ENCODE measurements at regions not wholly inside any gene's neighbourhood (a gene's known extent, or its start where the extent isn't known, plus 50 kb on each side); places are given as distances from the start of the nearest gene placed in this dataset.
"Not testable (repeated sequence)": the region's sequence is repeated elsewhere in the genome, so short reads cannot be mapped to it uniquely, and the experiment has no call there.

DNA sequence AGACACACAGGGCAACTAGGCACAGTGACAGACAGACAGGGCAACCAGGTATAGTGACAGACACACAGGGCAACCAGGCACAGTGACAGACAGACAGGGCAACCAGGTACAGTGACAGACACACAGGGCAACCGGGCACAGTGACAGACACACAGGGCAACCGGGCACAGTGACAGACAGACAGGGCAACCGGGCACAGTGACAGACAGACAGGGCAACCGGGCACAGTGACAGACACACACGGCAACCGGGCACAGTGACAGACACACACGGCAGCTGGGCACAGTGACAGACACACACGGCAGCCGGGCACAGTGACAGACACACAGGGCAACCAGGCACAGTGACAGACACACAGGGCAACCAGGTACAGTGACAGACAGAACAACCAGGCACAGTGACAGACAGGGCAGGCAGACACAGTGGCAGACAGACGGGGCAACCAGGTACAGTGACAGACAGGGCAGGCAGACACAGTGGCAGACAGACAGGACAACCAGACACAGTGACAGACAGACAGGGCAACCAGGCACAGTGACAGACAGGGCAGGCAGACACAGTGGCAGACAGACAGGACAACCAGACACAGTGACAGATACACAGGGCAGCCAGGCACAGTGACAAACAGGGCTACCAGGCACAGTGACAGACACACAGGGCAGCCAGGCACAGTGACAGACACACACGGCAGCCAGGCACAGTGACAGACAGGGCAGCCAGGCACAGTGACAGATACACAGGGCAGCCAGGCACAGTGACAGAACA lies 64.7 kb upstream of the RAB6C start:
- H3K4me3 ChIP-seq (ENCODE audit: low read length), result no peak overlapping the region
- no peaks in the 10 kb centered on the region for H3K4me1 ChIP-seq (ENCODE audit: control insufficient read depth in 2 of 2, insufficient read depth in 2 of 2, low read length in 2 of 2)
- no peak overlapping the region for H3K4me3 Mint-ChIP-seq
- H3K36me3 ChIP-seq (ENCODE audit: control insufficient read depth in 2 of 3, insufficient read depth in 3 of 3, low read length in 3 of 3), result no peaks in the 10 kb centered on the region
- no peak overlapping the region for H3K27ac ChIP-seq (ENCODE audit: low read depth, low read length)
- peaks cover 0 to 19% (median 0%) of the 10 kb centered on the region in 3 experiments for H3K9me3 ChIP-seq (ENCODE audit: control insufficient read depth in 2 of 3, low read length in 3 of 3)
- intact Hi-C loops (cut with micrococcal nuclease), result no loop called here
- DNase-seq (no peak), ATAC-seq (no peak)
- no peak overlapping the region for H3K27ac Mint-ChIP-seq
- peaks cover 2 to 14% (median 6%) of the 10 kb centered on the region in 5 donors for H3K36me3 Mint-ChIP-seq
- ChIA-PET CTCF (no interaction called here), POLR2A (no interaction called here)
- peaks cover 0 to 1% (median 0%) of the 10 kb centered on the region in 7 donors for H3K4me1 Mint-ChIP-seq
- H3K27me3 ChIP-seq (ENCODE audit: control insufficient read depth in 2 of 2, insufficient read depth in 2 of 2, low read length in 2 of 2), result no peaks in the 10 kb centered on the region
- peaks cover 12 to 35% (median 24%) of the 10 kb centered on the region in 11 donors for H3K9me3 Mint-ChIP-seq
- peaks cover 1 to 22% (median 12%) of the 10 kb centered on the region in 5 donors for H3K27me3 Mint-ChIP-seq

DNA sequence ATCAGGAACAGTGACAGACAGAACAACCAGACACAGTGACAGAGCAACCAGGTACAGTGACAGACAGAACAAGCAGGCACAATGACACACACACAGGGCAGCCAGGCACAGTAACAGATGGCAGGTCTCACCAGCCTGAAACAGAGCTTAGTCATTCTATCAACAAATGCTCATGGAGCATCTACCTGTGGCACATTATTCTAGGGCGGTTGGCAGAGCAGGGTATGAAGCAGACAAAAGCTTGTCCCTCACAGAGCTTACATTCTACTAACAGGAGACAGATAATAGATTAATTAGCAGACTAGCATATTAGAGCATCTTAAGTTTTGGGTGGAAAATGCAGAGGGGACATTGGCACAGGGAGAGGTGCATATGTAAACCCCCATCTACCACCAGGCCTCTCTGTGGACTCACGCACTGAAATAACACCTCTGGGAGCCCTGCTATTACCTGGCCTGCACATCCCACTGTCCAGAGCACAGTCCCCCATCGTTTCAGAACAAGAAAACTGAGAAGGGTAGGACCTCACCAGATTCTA lies 64.1 kb upstream of the RAB6C start:
- H3K27ac ChIP-seq (ENCODE audit: low read depth, low read length), result no peak overlapping the region
- H3K27ac Mint-ChIP-seq, result no peak overlapping the region
- ATAC-seq, result no peak
- H3K4me1 ChIP-seq (ENCODE audit: control insufficient read depth in 2 of 2, insufficient read depth in 2 of 2, low read length in 2 of 2), result no peaks in the 10 kb centered on the region
- H3K27me3 ChIP-seq (ENCODE audit: control insufficient read depth in 2 of 2, insufficient read depth in 2 of 2, low read length in 2 of 2), result no peaks in the 10 kb centered on the region
- no peak overlapping the region for H3K4me3 ChIP-seq (ENCODE audit: low read length)
- H3K9me3 Mint-ChIP-seq, result peaks cover 12 to 42% (median 28%) of the 10 kb centered on the region in 11 donors
- peaks cover 0 to 26% (median 0%) of the 10 kb centered on the region in 3 experiments for H3K9me3 ChIP-seq (ENCODE audit: control insufficient read depth in 2 of 3, low read length in 3 of 3)
- no peaks in the 10 kb centered on the region for H3K36me3 ChIP-seq (ENCODE audit: control insufficient read depth in 2 of 3, insufficient read depth in 3 of 3, low read length in 3 of 3)
- peaks cover 0 to 1% (median 0%) of the 10 kb centered on the region in 7 donors for H3K4me1 Mint-ChIP-seq
- intact Hi-C loops (cut with micrococcal nuclease), result no loop called here
- DNase-seq, result no peak
- ChIA-PET CTCF (no interaction called here), POLR2A (no interaction called here)
- H3K27me3 Mint-ChIP-seq, result peaks cover 4 to 19% (median 12%) of the 10 kb centered on the region in 5 donors
- peaks cover 2 to 14% (median 6%) of the 10 kb centered on the region in 5 donors for H3K36me3 Mint-ChIP-seq
- H3K4me3 Mint-ChIP-seq, result no peak overlapping the region

- no peak overlapping the region for H3K4me3 ChIP-seq (ENCODE audit: low read length)
- no peaks in the 10 kb centered on the region for H3K27me3 ChIP-seq (ENCODE audit: control insufficient read depth in 2 of 2, insufficient read depth in 2 of 2, low read length in 2 of 2)
- H3K36me3 Mint-ChIP-seq, result peaks cover 2 to 14% (median 6%) of the 10 kb centered on the region in 5 donors
- H3K4me1 ChIP-seq (ENCODE audit: control insufficient read depth in 2 of 2, insufficient read depth in 2 of 2, low read length in 2 of 2), result no peaks in the 10 kb centered on the region
- POLR2A ChIA-PET, result no interaction called here
- H3K36me3 ChIP-seq (ENCODE audit: control insufficient read depth in 2 of 3, insufficient read depth in 3 of 3, low read length in 3 of 3), result no peaks in the 10 kb centered on the region
- H3K27ac ChIP-seq (ENCODE audit: low read depth, low read length), result no peak overlapping the region
- H3K9me3 Mint-ChIP-seq, result peaks cover 12 to 51% (median 31%) of the 10 kb centered on the region in 11 donors
- no peak overlapping the region for H3K4me3 Mint-ChIP-seq
- H3K9me3 ChIP-seq (ENCODE audit: control insufficient read depth in 2 of 3, low read length in 3 of 3), result peaks cover 0 to 27% (median 0%) of the 10 kb centered on the region in 3 experiments
- ATAC-seq, result no peak
- H3K27me3 Mint-ChIP-seq, result peaks cover 24 to 32% (median 27%) of the 10 kb centered on the region in 5 donors
- DNase-seq, result no peak
- intact Hi-C loops (cut with micrococcal nuclease), result no loop called here
- H3K27ac Mint-ChIP-seq, result no peak overlapping the region
- peaks cover 0 to 3% (median 2%) of the 10 kb centered on the region in 7 donors for H3K4me1 Mint-ChIP-seq
- CTCF ChIA-PET, result no interaction called here
Measured at GRCh38 chr2:129918604-129919003, 60.9 kb upstream of the RAB6C start.

- no peak overlapping the region for H3K27ac ChIP-seq (ENCODE audit: low read depth, low read length)
- ChIA-PET CTCF (no interaction called here), POLR2A (no interaction called here)
- H3K9me3 ChIP-seq (ENCODE audit: control insufficient read depth in 2 of 3, low read length in 3 of 3), result peaks cover 0 to 26% (median 0%) of the 10 kb centered on the region in 3 experiments
- no peaks in the 10 kb centered on the region for H3K4me1 ChIP-seq (ENCODE audit: control insufficient read depth in 2 of 2, insufficient read depth in 2 of 2, low read length in 2 of 2)
- DNase-seq (no peak), ATAC-seq (no peak)
- H3K4me3 ChIP-seq (ENCODE audit: low read length), result no peak overlapping the region
- Mint-ChIP-seq H3K27ac (no peak overlapping the region), H3K4me3 (peak overlapping the region in 3 of 10 donors; percentile 10 to 56 (median 35)), H3K27me3 (peaks cover 29 to 46% (median 41%) of the 10 kb centered on the region in 5 donors), H3K9me3 (peaks cover 9 to 35% (median 24%) of the 10 kb centered on the region in 11 donors), H3K4me1 (peaks cover 0 to 7% (median 6%) of the 10 kb centered on the region in 7 donors), H3K36me3 (peaks cover 2 to 9% (median 6%) of the 10 kb centered on the region in 5 donors)
- H3K36me3 ChIP-seq (ENCODE audit: control insufficient read depth in 2 of 3, insufficient read depth in 3 of 3, low read length in 3 of 3), result no peaks in the 10 kb centered on the region
- intact Hi-C loops (cut with micrococcal nuclease), result loop anchor here in 1 of 2 donors (5.0 kb wide), 2 partner anchors 1185 to 1600 kb away; no protein-coding TSS in a partner anchor
- H3K27me3 ChIP-seq (ENCODE audit: control insufficient read depth in 2 of 2, insufficient read depth in 2 of 2, low read length in 2 of 2), result no peaks in the 10 kb centered on the region
Measured at GRCh38 chr2:129922571-129923264, 56.7 kb upstream of the RAB6C start.

DNA sequence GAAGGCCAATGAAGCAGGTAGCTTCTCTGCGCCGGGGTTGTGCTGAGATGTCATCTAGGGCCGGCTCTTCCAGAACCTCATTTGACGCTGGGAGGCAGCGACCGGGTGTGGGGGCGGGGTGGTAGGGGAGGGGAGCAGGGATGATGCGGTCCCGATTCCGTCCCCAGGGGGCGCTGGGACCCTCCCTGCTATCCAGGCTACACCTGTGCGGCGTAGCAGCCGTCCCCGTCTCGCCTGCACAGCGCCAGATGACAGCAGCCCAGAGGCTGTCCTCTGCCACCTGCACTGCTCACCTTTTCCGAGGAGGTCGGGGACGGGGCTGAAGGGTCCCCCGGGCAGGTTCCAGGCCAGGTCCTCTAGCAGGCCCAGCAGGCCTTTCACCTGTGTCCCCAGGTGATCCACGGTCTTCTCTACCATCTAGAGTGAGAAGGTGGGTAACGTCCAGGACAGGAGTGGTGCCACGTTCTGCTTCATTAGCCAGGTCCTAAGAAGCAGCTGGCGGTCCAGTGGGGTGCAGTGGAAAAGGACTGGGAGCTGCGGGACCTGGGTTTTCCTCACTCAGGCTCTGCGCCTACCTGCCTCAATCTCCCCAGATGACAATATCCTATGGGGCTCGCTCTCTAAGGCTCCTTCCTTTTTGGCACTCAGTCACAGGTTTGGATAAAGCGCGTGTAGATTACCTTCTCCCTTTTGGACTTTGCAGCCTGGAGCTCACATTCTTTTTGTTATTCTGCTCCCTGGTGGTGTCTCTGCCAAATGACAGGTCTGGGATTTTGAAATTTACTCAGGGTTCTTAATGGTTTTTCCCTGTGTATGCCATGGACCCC lies 56.0 kb upstream of the RAB6C start:
- peaks cover 0 to 7% (median 6%) of the 10 kb centered on the region in 7 donors for H3K4me1 Mint-ChIP-seq
- peak overlapping the region in 1 of 9 donors; percentile 9 for H3K27ac Mint-ChIP-seq
- DNase-seq (peak in 4 of 9 donors; percentile 3 to 15 (median 8)), ATAC-seq (peak; percentile 46)
- Histone ChIP-seq H3K27me3 (ENCODE audit: control insufficient read depth in 2 of 2, insufficient read depth in 2 of 2, low read length in 2 of 2) (no peaks in the 10 kb centered on the region), H3K4me3 (ENCODE audit: low read length) (no peak overlapping the region), H3K27ac (ENCODE audit: low read depth, low read length) (no peak overlapping the region), H3K36me3 (ENCODE audit: control insufficient read depth in 2 of 3, insufficient read depth in 3 of 3, low read length in 3 of 3) (no peaks in the 10 kb centered on the region), H3K4me1 (ENCODE audit: control insufficient read depth in 2 of 2, insufficient read depth in 2 of 2, low read length in 2 of 2) (no peaks in the 10 kb centered on the region), H3K9me3 (ENCODE audit: control insufficient read depth in 2 of 3, low read length in 3 of 3) (peaks cover 0 to 19% (median 0%) of the 10 kb centered on the region in 3 experiments)
- peaks cover 30 to 46% (median 42%) of the 10 kb centered on the region in 5 donors for H3K27me3 Mint-ChIP-seq
- intact Hi-C loops (cut with micrococcal nuclease), result loop anchor here in 1 of 2 donors (5.0 kb wide), 2 partner anchors 1186 to 1601 kb away; no protein-coding TSS in a partner anchor
- H3K4me3 Mint-ChIP-seq, result peak overlapping the region in 8 of 10 donors; percentile 22 to 78 (median 49)
- POLR2A ChIA-PET, result no interaction called here
- H3K36me3 Mint-ChIP-seq, result peaks cover 0 to 4% (median 3%) of the 10 kb centered on the region in 5 donors
- CTCF ChIA-PET, result no interaction called here
- H3K9me3 Mint-ChIP-seq, result peaks cover 2 to 28% (median 17%) of the 10 kb centered on the region in 11 donors

DNA sequence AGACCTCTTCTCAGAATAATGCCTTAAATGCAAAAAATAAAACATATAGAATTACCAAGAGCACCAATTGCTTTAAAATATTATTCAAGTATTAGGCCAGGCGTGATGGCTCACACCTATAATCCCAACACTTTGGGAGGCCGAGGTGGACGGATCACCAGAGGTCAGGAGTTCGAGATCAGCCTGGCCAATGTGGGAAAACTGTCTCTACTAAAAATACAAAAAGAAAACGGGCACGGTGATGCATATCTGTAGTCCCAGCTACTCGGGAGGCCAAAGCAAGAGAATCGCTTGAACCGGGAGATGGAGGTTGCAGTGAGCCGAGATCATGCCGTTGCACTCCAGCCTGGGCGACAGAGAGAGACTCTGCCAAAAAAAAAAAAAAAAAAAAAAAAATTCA lies 55.4 kb upstream of the RAB6C start:
- intact Hi-C loops (cut with micrococcal nuclease), result loop anchor here in 1 of 2 donors (5.0 kb wide), 2 partner anchors 1187 to 1602 kb away; no protein-coding TSS in a partner anchor
- H3K27me3 Mint-ChIP-seq, result peaks cover 33 to 46% (median 42%) of the 10 kb centered on the region in 5 donors

More for the DNA sequence above, 55.4 kb upstream of the RAB6C start:
- peaks cover 0 to 12% (median 0%) of the 10 kb centered on the region in 3 experiments for H3K9me3 ChIP-seq (ENCODE audit: control insufficient read depth in 2 of 3, low read length in 3 of 3)
- H3K4me1 ChIP-seq (ENCODE audit: control insufficient read depth in 2 of 2, insufficient read depth in 2 of 2, low read length in 2 of 2); H3K36me3 Mint-ChIP-seq; DNase-seq; H3K4me1 Mint-ChIP-seq; H3K4me3 ChIP-seq (ENCODE audit: low read length); H3K27me3 ChIP-seq (ENCODE audit: control insufficient read depth in 2 of 2, insufficient read depth in 2 of 2, low read length in 2 of 2); CTCF ChIA-PET; H3K36me3 ChIP-seq (ENCODE audit: control insufficient read depth in 2 of 3, insufficient read depth in 3 of 3, low read length in 3 of 3); ATAC-seq; POLR2A ChIA-PET; H3K27ac ChIP-seq (ENCODE audit: low read depth, low read length); H3K27ac Mint-ChIP-seq: not testable (repeated sequence)
- H3K4me3 Mint-ChIP-seq, result peak overlapping the region in 4 of 10 donors; percentile 44 to 78 (median 55)
- peaks cover 0 to 21% (median 11%) of the 10 kb centered on the region in 11 donors for H3K9me3 Mint-ChIP-seq

All from naive thymus-derived CD4-positive, alpha-beta T cell (primary cell).